ENCODE measurements at regions not wholly inside any gene's neighbourhood (a gene's known extent, or its start where the extent isn't known, plus 50 kb on each side); places are given as distances from the start of the nearest gene placed in this dataset.

- DNase-seq: no peak
These were observed 182.7 kb upstream of the KCNN2 start for GRCh38 chr5:114179134-114179533.

- no peak for DNase-seq
These were observed 177.9 kb upstream of the KCNN2 start for GRCh38 chr5:114184006-114184405.

DNA sequence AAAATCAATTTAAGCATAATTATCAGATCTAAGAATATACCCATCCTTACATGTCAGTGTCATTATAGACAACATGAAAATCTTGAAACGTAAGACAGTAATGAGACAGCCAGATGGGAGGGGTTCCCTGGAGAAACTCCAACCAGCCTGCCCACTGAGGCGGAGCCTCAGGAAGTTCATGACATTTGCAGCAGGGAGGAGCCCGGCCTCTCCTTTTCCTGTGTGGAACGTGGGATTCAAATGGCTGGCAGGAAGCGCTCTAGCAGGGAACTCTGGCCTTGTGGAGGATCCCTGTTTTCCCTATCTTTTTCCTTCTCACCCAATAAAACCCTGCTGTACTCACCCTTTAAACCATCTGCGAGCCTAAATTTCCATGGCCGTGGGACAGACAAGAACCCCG lies 176.6 kb upstream of the KCNN2 start:
- DNase-seq: no peak

DNA sequence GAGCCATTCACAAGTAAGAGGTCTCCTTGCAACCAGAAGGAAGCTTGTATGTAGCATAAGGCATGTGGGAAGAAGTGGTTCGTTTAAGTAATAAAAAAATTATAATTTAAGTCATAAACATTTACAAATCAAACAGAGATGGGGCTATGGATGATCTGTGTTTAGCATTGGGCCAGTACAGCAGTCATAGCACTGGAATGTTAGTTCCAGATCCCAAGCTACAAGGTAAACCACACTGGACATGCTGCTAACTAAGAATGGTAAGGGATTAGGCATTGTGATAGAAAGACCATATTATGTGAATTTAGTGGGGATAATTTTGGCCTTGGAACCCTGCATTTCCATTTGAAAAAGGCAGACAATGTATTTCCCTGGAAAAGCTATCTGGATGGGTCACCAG lies 170.4 kb upstream of the KCNN2 start:
- DNase-seq: no peak

DNA sequence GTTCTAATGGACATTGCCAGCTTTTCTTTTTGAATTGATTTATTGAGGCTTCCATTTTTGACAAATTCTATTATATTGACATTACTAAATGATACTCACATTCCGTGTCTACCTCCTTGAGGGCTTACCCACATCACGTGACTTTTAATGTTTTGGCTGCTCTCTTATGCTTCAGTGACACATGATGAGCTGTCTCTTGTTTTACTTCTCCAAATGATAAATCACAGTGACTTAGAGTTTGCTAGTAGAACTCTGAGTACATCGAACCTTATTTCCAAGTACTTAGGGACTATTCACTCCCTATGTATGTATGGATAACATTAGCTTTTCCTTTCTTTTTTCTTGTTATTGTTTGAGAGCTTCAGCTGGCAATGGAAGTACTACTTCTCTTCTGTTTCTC lies 169.8 kb upstream of the KCNN2 start:
- no peak for DNase-seq

- no peak for DNase-seq
These were observed 160.5 kb upstream of the KCNN2 start for GRCh38 chr5:114201332-114201731.

GRCh38 chr5:114204923-114205322 lies 156.9 kb upstream of the KCNN2 start:
- no peak for DNase-seq

DNA sequence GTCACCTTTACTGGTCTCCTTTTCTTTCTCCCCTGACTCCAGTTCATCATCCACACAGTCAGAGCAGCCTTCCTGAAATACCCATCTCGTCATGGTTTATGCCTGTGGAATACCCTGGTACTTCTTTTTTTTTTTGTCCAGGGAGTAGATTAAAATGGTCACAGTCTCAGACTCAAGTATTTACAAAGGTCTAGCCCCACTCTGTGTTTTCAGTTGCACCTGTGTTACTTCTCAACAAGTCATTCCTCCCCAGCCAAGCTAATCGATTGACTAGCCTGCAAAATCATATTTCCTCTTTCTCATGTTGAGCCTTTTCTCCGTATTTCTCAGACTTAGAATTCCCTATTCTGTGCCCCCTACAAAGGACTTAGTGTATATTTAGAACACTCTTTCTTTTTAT lies 155.2 kb upstream of the KCNN2 start:
- DNase-seq: no peak

DNA sequence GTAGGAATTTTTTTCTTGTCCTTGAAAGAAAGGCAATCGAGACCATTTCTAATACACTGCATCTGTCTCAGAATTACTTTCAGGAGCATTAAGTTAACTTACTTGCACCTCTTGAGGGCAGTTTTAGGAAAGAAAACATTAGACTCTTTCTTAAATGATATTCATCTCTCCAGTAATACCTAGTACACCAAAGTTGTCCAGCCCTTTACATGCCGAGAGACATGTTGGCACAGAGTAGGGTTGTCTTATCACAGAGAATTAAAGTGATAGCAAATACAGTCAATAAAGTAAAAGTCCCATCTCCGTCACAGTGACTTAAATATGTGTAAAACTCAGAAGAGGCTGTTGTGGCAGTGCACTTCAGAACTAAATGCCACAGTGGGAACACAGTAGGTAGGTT lies 154.3 kb upstream of the KCNN2 start:
- DNase-seq: no peak

DNA sequence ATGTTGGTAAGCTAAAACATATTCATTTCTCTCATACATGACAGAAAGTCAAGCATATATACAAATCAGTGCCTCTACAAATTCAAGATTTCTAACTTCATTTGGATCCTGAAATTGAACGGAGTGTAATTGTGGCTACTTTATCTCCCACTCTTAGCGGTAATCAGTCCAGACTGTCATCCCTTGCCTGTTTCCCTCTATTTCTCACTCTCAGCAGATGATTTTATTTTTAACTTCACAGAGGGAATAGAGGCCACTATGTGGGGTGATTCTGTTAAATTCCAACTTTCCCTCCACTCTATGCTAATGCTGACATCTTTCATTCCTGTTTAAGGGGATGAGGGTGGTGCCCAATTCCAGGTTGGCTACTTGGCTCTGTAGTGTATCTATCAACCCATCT lies 153.8 kb upstream of the KCNN2 start:
- no peak for DNase-seq

DNA sequence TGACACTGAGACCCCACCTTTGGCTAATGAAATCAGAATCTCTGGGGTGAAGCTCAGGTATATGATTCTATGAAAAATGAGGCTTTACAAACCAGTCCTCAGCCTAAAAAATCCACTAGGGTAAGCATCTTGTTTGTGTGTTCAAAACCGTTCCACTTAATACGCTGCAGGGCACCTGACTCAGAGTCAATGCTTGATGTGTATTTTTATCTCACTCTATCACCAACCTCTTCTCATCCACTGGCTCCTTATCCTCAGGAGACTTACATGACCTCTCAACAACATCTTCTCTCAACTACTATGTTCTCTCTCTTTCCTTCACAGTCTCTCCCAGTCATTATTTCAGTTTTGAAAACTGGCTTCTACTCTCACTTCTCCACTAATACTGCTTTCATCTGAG lies 153.3 kb upstream of the KCNN2 start:
- DNase-seq: no peak

DNA sequence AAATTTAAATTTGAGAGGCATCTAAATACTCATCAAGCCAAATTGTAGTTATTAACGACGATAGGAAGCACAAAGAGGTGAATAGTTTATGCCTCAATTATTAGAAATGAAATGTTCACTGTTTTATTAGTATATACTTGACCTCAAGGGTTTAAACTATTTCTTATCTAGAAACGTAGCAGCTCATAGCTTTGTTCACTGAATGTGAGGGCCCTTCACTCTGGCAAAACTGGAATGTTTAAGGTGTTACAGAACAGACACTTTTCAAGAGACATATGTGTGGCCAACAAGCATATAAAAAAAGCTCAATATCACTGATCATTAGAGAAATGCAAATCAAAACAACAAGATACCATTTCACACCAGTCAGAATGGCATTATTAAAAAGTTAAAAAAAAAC lies 151.2 kb upstream of the KCNN2 start:
- DNase-seq: no peak

DNA sequence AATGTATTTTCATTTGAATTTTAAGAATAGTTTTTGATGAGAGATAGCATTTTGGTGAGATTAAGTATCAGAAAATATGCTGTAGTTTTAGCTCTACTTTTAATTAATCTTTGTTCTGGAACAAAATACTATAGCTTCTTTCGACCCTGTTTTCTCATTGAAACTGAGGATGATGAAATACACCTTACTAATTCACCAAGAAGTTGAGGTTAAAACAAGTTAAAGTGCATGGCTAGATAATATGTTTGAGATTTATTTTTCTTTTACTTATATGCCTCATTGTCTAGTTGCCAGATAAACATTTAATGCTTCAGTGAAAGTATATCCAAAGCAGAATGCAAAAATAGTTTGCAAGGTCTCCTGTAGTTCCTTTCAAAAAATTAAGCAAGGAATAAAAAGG lies 140.1 kb upstream of the KCNN2 start:
- DNase-seq: no peak

DNA sequence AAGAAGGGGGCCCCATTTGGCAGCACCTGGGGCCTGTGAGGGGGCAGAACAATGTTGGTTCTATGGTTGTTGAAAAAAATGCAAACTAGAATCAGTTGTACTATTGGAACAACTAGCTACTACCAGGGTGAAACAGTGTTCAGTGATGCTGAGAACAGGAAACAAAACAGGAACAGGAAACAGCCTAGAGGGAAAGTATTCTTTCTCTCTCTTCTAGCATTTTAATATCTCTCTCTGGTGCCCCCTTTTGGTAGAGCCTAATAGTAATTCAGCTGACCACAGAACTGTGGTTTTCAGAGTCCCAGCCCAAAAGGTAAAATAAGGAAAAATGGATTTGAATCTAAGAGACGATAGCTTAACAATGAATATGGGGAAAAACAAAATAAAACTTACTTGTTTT lies 138.0 kb upstream of the KCNN2 start:
- DNase-seq: no peak

GRCh38 chr5:114237766-114238165 lies 124.1 kb upstream of the KCNN2 start:
- DNase-seq: no peak

- DNase-seq: no peak
These were observed 123.0 kb upstream of the KCNN2 start for GRCh38 chr5:114238771-114239313.

DNA sequence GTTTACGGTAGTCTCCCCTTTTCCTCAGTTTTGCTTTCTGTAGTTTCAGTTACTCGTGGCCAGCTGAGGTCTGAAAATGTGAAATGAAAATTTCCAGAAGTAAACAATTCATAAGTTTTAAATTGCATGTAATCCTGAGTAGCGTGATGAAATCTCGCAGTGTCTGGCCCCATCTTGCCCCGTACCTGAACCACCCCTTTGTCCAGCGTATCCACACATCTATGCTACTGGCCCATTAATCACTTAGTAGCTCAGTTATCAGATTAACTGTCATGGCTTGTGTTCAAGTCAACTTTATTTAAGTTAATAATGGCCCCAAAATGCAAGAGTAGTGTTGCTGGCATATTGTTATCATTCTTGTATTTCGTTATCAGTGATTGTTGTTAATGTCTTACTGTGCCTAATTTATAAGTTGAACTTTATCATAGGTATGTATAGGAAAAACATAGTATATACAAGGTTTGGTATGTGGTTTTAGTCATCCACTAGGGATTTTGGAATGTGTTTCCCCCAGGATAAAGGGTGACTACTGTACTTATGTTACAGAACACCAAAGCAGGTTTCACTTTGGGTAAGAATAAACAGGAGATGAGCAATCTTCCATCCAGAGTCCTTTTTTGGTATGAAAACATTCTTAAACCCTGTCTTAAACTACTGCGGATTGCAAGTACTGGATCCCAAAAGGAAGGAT lies 118.4 kb upstream of the KCNN2 start:
- no peak for DNase-seq

- no peak for DNase-seq
These were observed 117.9 kb upstream of the KCNN2 start for GRCh38 chr5:114243972-114244317.

DNA sequence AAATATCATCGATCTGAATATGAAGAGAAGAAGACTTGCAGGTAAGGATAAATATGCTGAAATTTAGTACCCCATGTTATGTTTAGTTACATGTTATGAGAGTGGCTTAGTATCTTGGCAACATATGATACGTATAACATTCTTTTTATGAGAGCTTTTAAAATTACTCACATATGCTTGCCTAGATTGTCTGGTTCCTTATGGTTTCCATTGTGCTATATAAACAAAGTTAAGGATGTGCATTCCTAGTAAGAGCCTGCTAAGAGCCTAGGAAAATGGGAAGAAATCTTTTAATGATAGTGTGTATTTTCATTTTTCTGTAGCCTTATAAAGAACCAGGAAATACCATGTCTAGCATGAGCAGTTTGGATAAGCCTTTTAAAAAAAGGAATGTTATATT lies 112.0 kb upstream of the KCNN2 start:
- no peak for DNase-seq

DNA sequence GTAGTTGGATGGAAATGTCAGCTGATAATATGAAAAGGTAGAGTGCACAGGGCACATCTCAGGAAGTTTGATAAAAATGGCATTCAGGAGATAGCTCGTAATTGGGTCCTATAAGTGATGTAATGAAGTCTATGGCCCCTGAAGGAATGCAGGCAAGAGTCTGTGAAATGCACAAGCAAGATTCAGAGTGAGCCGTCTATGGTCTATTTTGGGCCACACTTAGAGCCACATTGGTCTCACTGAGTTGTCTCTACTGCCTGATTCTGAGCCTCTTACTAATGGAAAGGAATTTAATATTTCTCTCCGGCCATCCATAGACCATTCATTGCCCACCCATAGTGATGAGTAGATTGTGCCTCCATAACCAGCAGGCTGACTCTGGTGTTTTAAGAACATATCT lies 111.3 kb upstream of the KCNN2 start:
- DNase-seq: no peak

GRCh38 chr5:114252226-114252625 lies 109.6 kb upstream of the KCNN2 start:
- DNase-seq: no peak

- no peak for DNase-seq
These were observed 106.6 kb upstream of the KCNN2 start for GRCh38 chr5:114255260-114255659.

- no peak for DNase-seq
These were observed 99.9 kb upstream of the KCNN2 start for GRCh38 chr5:114261989-114262388.

- DNase-seq: no peak
These were observed 96.3 kb upstream of the KCNN2 start for GRCh38 chr5:114265432-114266060.

DNA sequence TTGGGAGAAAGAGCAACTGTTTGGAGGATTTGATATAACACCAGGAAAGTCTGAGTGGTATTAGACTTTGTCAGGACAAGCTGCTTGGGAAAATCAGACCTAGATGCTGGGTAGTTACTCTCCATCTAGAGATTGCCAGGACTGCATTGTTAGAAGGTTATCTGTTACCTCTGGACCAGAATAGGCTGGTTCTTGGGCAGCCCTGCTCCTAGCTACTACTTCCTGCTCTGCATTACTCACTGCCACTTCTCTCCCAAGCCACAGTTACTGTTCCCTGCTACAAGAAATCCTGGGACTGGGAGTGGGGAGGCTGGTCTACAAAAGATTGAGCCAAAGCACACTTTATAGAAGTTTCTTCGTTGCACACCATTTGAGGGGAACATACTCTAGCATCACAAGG lies 95.5 kb upstream of the KCNN2 start:
- no peak for DNase-seq
